Central memory CD8-positive, alpha-beta T cell (primary cell): ENCODE measurements at regions not wholly inside any gene's neighbourhood (a gene's known extent, or its start where the extent isn't known, plus 50 kb on each side); places are given as distances from the start of the nearest gene placed in this dataset.

ENCODE experiments used
- ATAC-seq: fragments of 150-1000 bp; cut with Tn5 transposase; replicated peaks from 2 replicates; pipeline ENCODE4 v1.10.0; 2022; ENCODE audit warnings: mild to moderate bottlenecking, moderate FRiP score, moderate number of reproducible peaks; ENCODE audit not compliant: poor library complexity, severe bottlenecking; ENCODE audit errors: extremely low read depth
- DNase-seq, 2 donors: peaks; one replicate each; pipeline ENCODE4 v3.0.0; 2021; ENCODE audit warnings: low spot score in 2 of 2
- H3K27ac Mint-ChIP-seq: one replicate; pipeline ENCODE4 v1.8.0; 2022; ENCODE audit warnings: low read depth, mild to moderate bottlenecking, moderate library complexity, mixed read lengths
- H3K27me3 Mint-ChIP-seq: one replicate; pipeline ENCODE4 v1.8.0; 2022; ENCODE audit warnings: mixed read lengths
- H3K36me3 Mint-ChIP-seq: one replicate; pipeline ENCODE4 v1.8.0; 2022; ENCODE audit warnings: mild to moderate bottlenecking, moderate library complexity, mixed read lengths; ENCODE audit not compliant: insufficient read depth
- H3K4me1 Mint-ChIP-seq: one replicate; pipeline ENCODE4 v1.8.0; 2022; ENCODE audit warnings: mixed read lengths
- H3K4me3 Mint-ChIP-seq: one replicate; pipeline ENCODE4 v1.8.0; 2022; ENCODE audit warnings: mild to moderate bottlenecking, moderate library complexity, mixed read lengths
- H3K9me3 Mint-ChIP-seq: one replicate; pipeline ENCODE4 v1.8.0; 2022; ENCODE audit warnings: mixed read lengths

DNA sequence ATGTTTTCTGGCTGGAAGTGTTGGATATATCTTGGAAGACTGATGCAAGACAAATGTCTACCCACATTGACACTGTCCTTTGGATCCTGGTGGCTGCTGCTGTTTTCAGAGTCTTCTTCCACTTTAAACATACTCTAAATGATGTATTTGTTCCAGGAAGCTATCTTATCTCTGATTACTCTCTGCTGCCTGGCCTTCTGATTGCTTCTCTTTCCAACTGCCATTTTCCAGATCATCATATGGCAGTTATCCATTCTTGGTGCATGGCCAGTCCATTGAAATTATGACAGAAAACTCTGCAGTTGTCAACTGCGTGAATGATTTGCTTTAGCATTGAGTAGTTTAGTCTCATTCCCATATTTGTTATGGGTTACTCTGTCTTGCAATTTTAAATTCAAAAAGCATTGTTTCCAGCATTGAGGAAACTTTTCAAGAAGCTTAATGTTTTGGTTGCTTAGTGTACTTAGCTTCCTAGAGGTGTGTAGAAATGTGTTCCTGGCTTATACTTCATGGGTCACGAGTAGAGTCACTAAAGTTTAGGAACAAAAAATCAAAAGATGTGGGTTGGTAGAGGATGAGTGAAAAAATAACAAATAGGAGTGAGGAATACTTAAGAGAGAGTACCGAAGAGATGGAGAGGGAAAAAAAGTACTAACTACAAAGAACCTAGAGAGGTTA lies 268.3 kb upstream of the MTPN start:
- peaks cover 6% of the 10 kb centered on the region for H3K9me3 Mint-ChIP-seq
- no peaks in the 10 kb centered on the region for H3K27me3 Mint-ChIP-seq
- no peak overlapping the region for H3K4me3 Mint-ChIP-seq
- H3K36me3 Mint-ChIP-seq = peaks cover 1% of the 10 kb centered on the region
- no peaks in the 10 kb centered on the region for H3K4me1 Mint-ChIP-seq
- no peak for DNase-seq
- H3K27ac Mint-ChIP-seq = no peak overlapping the region
- ATAC-seq = no peak

GRCh38 chr7:136234040-136234439 lies 256.9 kb upstream of the MTPN start:
- peaks cover 1% of the 10 kb centered on the region for H3K36me3 Mint-ChIP-seq
- H3K27ac Mint-ChIP-seq = no peak overlapping the region
- DNase-seq = no peak
- ATAC-seq = no peak
- H3K4me3 Mint-ChIP-seq = no peak overlapping the region
- H3K27me3 Mint-ChIP-seq = no peaks in the 10 kb centered on the region
- no peaks in the 10 kb centered on the region for H3K4me1 Mint-ChIP-seq
- H3K9me3 Mint-ChIP-seq = peaks cover 35% of the 10 kb centered on the region

GRCh38 chr7:136230210-136230609 lies 253.1 kb upstream of the MTPN start:
- DNase-seq (no peak), ATAC-seq (no peak)
- Mint-ChIP-seq H3K27ac (no peak overlapping the region), H3K36me3 (peaks cover 2% of the 10 kb centered on the region), H3K27me3 (no peaks in the 10 kb centered on the region), H3K4me3 (no peak overlapping the region), H3K4me1 (no peaks in the 10 kb centered on the region), H3K9me3 (peaks cover 14% of the 10 kb centered on the region)

- peaks cover 11% of the 10 kb centered on the region for H3K9me3 Mint-ChIP-seq
- H3K36me3 Mint-ChIP-seq = peaks cover 3% of the 10 kb centered on the region
- no peak overlapping the region for H3K27ac Mint-ChIP-seq
- DNase-seq (no peak), ATAC-seq (no peak)
- H3K4me1 Mint-ChIP-seq = no peaks in the 10 kb centered on the region
- H3K27me3 Mint-ChIP-seq = no peaks in the 10 kb centered on the region
- no peak overlapping the region for H3K4me3 Mint-ChIP-seq
Measured at GRCh38 chr7:136229790-136230189, 252.6 kb upstream of the MTPN start.

DNA sequence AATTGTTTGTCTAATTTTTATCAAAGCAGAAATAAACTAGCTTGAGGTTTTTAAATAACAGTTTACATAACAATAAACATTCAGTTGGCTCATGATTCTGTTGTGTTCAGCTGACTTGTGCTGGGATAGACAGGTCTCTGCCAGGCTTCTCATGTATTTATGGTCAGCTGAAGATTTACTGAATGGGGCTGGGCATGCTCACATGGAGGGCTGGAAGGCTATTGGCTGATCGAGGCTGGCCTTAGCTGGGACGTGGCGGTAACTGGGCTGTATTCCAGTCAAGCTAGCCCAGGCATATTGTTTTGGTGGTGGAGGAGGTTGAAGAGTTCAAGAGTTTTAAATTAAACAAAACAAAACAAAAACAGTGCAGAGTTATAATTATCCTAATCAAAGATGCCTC lies 251.0 kb upstream of the MTPN start:
- no peak overlapping the region for H3K4me3 Mint-ChIP-seq
- no peak overlapping the region for H3K27ac Mint-ChIP-seq
- no peak for ATAC-seq
- H3K36me3 Mint-ChIP-seq = peaks cover 3% of the 10 kb centered on the region
- DNase-seq = no peak
- no peaks in the 10 kb centered on the region for H3K4me1 Mint-ChIP-seq
- H3K27me3 Mint-ChIP-seq = no peaks in the 10 kb centered on the region
- H3K9me3 Mint-ChIP-seq = peaks cover 16% of the 10 kb centered on the region

DNA sequence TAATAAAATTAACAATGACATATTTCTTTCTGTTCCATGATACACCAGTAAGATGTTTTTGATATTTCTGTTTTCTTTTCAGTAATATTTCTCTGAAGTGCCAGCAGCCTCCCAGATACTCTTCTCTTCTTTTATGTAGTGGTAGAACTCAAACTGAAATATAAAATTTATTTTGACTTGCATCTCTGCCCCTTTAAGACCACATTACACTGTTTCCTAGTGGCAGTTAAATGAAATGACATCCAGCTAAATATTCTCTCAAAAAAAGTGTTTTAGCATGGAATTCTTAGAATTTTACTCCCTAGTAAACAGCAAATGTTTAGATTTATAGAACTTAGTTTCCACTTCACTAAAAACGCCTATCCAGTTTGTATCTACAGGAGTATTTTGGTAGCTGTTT lies 237.2 kb upstream of the MTPN start:
- Mint-ChIP-seq H3K27ac (no peak overlapping the region), H3K36me3 (peaks cover 2% of the 10 kb centered on the region), H3K4me1 (no peaks in the 10 kb centered on the region), H3K4me3 (no peak overlapping the region), H3K27me3 (no peaks in the 10 kb centered on the region), H3K9me3 (peaks cover 6% of the 10 kb centered on the region)
- no peak for DNase-seq
- ATAC-seq = no peak

DNA sequence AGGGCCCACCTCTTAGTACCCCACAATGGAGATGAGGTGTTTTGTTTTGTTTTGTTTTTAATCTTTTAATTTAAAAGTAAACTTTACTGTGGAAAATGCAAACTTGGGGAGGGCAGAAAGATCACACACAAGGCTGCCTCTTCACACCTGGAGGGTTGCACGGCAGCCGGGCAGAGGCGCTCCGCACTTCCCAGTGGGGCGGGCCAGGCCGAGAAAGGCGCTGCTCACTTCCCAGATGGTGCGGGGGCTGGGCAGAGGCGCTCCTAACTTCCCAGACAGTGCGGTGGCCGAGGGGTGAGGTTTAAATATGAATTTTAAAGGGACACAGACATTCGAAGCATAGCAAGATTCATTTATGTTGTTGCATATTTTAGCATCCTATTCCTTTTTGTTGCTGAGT lies 235.9 kb upstream of the MTPN start:
- Mint-ChIP-seq H3K27ac (no peak overlapping the region), H3K27me3 (no peaks in the 10 kb centered on the region), H3K9me3 (peaks cover under 1% of the 10 kb centered on the region), H3K4me3 (no peak overlapping the region), H3K4me1 (no peaks in the 10 kb centered on the region), H3K36me3 (peaks cover 5% of the 10 kb centered on the region)
- DNase-seq (no peak), ATAC-seq (no peak)

GRCh38 chr7:136210664-136211063 lies 233.5 kb upstream of the MTPN start:
- Mint-ChIP-seq H3K4me1 (no peaks in the 10 kb centered on the region), H3K9me3 (no peaks in the 10 kb centered on the region), H3K4me3 (no peak overlapping the region), H3K27ac (no peak overlapping the region), H3K36me3 (peaks cover 7% of the 10 kb centered on the region), H3K27me3 (no peaks in the 10 kb centered on the region)
- ATAC-seq (no peak), DNase-seq (no peak)

- H3K27ac Mint-ChIP-seq = no peak overlapping the region
- no peak overlapping the region for H3K4me3 Mint-ChIP-seq
- H3K4me1 Mint-ChIP-seq = no peaks in the 10 kb centered on the region
- H3K9me3 Mint-ChIP-seq = no peaks in the 10 kb centered on the region
- ATAC-seq (no peak), DNase-seq (no peak)
- no peaks in the 10 kb centered on the region for H3K27me3 Mint-ChIP-seq
- H3K36me3 Mint-ChIP-seq = peaks cover 7% of the 10 kb centered on the region
Measured at GRCh38 chr7:136210079-136210478, 232.9 kb upstream of the MTPN start.

DNA sequence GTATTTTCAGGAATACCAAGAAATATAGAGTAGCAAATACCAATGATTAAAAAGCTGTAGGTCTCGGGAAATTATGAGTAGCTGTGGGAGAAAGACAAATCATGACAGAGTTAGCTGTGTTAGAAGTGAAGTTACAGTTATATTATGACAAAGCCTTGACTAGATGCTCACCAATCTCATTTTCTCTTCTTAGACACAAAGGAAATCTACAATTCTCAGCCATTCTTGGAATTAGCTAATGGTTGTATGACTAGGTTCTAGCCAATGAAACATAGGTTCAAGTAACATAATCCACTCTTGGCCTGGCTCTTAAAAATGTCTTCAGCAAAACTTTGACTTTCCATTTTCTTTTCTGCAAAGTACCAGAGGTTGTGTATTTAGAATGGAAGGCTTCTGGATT lies 228.8 kb upstream of the MTPN start:
- Mint-ChIP-seq H3K4me1 (no peaks in the 10 kb centered on the region), H3K27ac (no peak overlapping the region), H3K27me3 (no peaks in the 10 kb centered on the region), H3K36me3 (peaks cover 7% of the 10 kb centered on the region), H3K4me3 (no peak overlapping the region), H3K9me3 (no peaks in the 10 kb centered on the region)
- no peak for ATAC-seq
- no peak for DNase-seq

GRCh38 chr7:136198168-136198567 lies 221.0 kb upstream of the MTPN start:
- Mint-ChIP-seq H3K9me3 (peaks cover 25% of the 10 kb centered on the region), H3K27ac (no peak overlapping the region), H3K4me3 (no peak overlapping the region), H3K4me1 (peaks cover 13% of the 10 kb centered on the region), H3K36me3 (no peaks in the 10 kb centered on the region), H3K27me3 (no peaks in the 10 kb centered on the region)
- ATAC-seq = no peak
- DNase-seq = no peak

DNA sequence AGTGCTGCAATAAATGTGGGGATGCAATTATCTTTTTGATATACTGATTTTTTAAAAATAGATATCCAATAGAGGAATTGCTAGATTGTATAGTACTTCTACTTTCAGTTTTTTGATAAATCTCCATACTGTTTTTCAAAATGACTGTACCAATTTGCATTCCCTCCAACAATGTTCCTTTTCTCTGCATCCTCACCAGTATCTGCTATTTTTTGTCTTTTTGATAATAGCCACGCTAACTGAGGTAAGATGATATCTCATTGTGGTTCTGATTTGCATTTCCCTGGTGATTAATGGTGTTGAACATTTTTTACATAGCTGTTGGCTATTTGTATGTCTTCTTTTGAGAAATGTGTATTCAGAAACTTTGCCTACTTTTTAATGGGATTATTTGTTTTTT lies 217.7 kb upstream of the MTPN start:
- ATAC-seq = no peak
- peaks cover 25% of the 10 kb centered on the region for H3K9me3 Mint-ChIP-seq

DNA sequence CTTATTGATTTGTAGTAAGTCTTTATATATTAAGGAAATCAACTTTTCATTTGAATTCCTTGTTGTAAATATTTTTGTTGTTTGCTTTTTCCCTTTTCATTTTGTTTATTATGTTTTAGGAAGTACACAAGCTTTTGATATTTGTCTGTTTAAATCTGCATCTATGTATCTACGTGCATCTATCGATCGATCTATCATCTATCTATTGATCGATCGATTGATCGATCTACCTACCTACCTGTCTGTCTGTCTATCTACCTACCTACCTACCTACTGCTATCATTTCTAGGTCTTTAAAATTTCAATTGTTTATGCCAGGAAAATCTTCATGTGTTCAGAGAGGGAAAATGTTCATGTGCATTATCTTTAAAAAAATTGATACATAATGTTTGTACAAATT lies 216.8 kb upstream of the MTPN start:
- no peak for DNase-seq
- Mint-ChIP-seq H3K4me3 (no peak overlapping the region), H3K27me3 (no peaks in the 10 kb centered on the region), H3K4me1 (peaks cover 4% of the 10 kb centered on the region), H3K9me3 (peaks cover 22% of the 10 kb centered on the region), H3K27ac (no peak overlapping the region), H3K36me3 (peaks cover 2% of the 10 kb centered on the region)
- ATAC-seq = no peak

More for the DNA sequence above, 217.7 kb upstream of the MTPN start:
- Mint-ChIP-seq H3K4me3 (no peak overlapping the region), H3K36me3 (peaks cover under 1% of the 10 kb centered on the region), H3K27me3 (no peaks in the 10 kb centered on the region), H3K4me1 (peaks cover 10% of the 10 kb centered on the region), H3K27ac (no peak overlapping the region)
- DNase-seq = no peak
